ENCODE measurements at regions not wholly inside any gene's neighbourhood (a gene's known extent, or its start where the extent isn't known, plus 50 kb on each side); places are given as distances from the start of the nearest gene placed in this dataset.

DNA sequence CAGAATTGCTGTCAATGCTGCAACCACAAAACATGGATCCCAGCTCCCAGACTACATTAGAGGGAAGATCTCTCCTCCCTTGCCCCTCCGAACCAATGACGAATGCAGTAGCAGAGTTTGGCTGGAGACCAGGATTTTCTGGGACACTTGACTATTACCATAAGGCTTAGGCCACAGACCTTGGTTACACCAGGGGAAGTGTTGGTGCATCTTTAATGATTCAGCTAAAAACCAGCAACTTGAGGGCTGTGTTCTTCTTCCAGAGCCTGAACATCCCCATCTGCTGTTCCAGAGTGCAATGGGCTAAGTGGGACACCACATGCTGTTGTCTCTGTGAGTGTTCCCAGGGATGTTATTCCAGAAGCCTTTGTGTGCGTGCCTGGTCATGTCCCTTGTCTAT lies 528.2 kb downstream of the LMO7 start:
- H3K36me3 ChIP-seq (ENCODE audit: control insufficient read depth in 2 of 2, insufficient read depth in 2 of 2, low read length in 1 of 2) = no peaks in the 10 kb centered on the region
- H3K4me3 ChIP-seq (ENCODE audit: low read length in 2 of 2) = no peak overlapping the region
- H3K27me3 ChIP-seq (ENCODE audit: control insufficient read depth in 2 of 2, insufficient read depth in 1 of 2, low read length in 1 of 2) = no peaks in the 10 kb centered on the region
- no peaks in the 10 kb centered on the region for H3K9me3 ChIP-seq (ENCODE audit: control insufficient read depth in 2 of 2, insufficient read depth in 1 of 2, low read length in 1 of 2)
- DNase-seq (ENCODE audit: low read depth in 6 of 9, low spot score in 9 of 9) = no peak
- WGBS = 96% methylated on average over 3 of the region's 3 CpGs
- no peak overlapping the region for H3K27ac ChIP-seq (ENCODE audit: low read depth in 1 of 2, low read length in 1 of 2)
- no peaks in the 10 kb centered on the region for H3K4me1 ChIP-seq (ENCODE audit: control insufficient read depth in 2 of 2, insufficient read depth in 2 of 2, low read length in 2 of 2)

DNA sequence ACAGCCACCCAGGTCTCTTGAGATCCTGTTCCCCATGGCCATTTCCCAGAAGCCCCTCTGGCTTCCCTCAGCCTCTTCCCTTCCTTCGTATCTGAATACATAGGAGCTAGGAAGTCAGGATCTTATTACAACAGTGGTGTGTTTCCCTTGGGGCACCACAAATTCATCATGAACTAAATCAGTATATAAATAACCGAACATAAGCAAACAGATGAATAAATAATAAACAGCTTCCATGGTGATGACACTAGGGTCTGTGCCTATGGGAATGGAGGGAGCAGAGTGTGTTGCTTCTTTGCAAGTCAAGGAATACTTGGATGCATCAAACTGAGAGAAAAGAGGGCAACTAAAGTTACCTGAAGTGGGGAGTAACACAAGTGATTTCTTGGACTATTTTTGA lies 527.6 kb downstream of the LMO7 start:
- H3K27me3 ChIP-seq (ENCODE audit: control insufficient read depth in 2 of 2, insufficient read depth in 1 of 2, low read length in 1 of 2) = no peaks in the 10 kb centered on the region
- 49% methylated on average over 2 of the region's 2 CpGs for WGBS
- DNase-seq (ENCODE audit: low read depth in 6 of 9, low spot score in 9 of 9) = no peak

DNA sequence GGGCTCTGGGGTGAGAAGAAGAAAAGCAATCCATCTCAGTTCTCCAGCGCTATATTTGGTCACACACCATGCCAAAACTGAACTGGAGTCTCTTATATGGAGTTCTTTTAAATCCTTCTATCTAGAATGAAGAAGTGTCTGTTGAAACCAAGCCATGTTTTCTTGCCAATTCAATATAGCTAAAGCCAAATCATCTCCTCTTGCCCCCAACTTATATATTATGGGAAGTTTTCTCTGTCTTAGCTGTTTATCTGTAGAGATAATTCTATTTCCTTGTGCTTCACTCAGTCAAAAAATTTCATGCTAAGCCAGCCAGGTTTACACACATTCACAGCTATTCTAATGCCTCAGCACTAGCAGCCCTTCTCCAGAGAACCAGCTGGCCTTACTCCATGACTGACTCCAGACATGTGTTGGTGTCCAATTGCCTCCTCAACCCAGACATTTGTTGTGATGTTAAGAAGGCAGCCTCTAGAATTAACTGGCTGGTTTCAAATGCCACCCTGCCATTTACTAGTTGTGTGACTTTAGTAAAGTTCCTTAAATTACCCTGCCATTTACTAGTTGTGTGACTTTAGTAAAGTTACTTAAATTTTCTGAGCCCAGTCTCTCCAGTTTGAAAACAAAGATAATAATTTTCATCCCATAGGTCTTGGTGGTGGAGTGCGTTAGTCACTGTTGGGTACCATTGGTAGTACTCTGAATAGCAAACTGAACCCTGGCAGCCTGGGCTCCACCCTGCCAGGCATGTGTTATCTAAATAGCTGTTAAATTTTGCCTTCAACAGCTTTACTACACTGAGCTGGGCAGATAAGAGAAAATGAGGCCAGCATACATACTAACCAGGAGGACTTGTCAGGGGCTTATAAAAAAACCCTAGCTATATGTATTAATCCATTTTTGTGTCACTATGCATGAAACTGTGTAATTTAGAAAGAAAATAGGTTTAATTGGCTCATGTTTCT lies 525.1 kb downstream of the LMO7 start:
- Histone ChIP-seq H3K4me1 (ENCODE audit: control insufficient read depth in 2 of 2, insufficient read depth in 2 of 2, low read length in 2 of 2) (no peaks in the 10 kb centered on the region), H3K27ac (ENCODE audit: low read depth in 1 of 2, low read length in 1 of 2) (no peak overlapping the region), H3K9me3 (ENCODE audit: control insufficient read depth in 2 of 2, insufficient read depth in 1 of 2, low read length in 1 of 2) (no peaks in the 10 kb centered on the region), H3K27me3 (ENCODE audit: control insufficient read depth in 2 of 2, insufficient read depth in 1 of 2, low read length in 1 of 2) (no peaks in the 10 kb centered on the region), H3K36me3 (ENCODE audit: control insufficient read depth in 2 of 2, insufficient read depth in 2 of 2, low read length in 1 of 2) (no peaks in the 10 kb centered on the region), H3K4me3 (ENCODE audit: low read length in 2 of 2) (no peak overlapping the region)
- DNase-seq (ENCODE audit: low read depth in 6 of 9, low spot score in 9 of 9) = no peak
- WGBS = 98% methylated on average over 2 of the region's 2 CpGs

More for the DNA sequence above, 527.6 kb downstream of the LMO7 start:
- H3K4me3 ChIP-seq (ENCODE audit: low read length in 2 of 2) = no peak overlapping the region
- no peak overlapping the region for H3K27ac ChIP-seq (ENCODE audit: low read depth in 1 of 2, low read length in 1 of 2)
- H3K9me3 ChIP-seq (ENCODE audit: control insufficient read depth in 2 of 2, insufficient read depth in 1 of 2, low read length in 1 of 2) = no peaks in the 10 kb centered on the region
- H3K36me3 ChIP-seq (ENCODE audit: control insufficient read depth in 2 of 2, insufficient read depth in 2 of 2, low read length in 1 of 2) = no peaks in the 10 kb centered on the region
- no peaks in the 10 kb centered on the region for H3K4me1 ChIP-seq (ENCODE audit: control insufficient read depth in 2 of 2, insufficient read depth in 2 of 2, low read length in 2 of 2)

DNA sequence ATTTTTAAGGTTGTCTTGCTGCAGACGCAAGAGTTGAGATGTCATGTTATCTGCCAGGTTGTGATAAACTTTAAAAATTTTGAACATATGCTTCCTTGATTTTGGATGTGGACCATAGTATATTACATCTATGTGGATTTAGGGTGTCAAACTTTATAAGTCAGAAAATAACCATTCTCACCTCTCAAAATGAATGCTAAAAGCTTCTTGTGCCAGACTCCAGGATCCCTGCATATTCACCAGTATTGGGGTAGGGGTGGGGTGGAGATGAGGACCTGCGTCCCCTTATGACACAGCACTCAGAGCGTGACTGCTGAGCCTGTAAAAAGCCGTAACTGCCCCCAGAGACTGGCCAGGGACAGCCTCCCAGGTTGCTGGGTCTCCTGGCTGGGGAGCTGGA lies 524.4 kb downstream of the LMO7 start:
- no peak overlapping the region for H3K27ac ChIP-seq (ENCODE audit: low read depth in 1 of 2, low read length in 1 of 2)

DNA sequence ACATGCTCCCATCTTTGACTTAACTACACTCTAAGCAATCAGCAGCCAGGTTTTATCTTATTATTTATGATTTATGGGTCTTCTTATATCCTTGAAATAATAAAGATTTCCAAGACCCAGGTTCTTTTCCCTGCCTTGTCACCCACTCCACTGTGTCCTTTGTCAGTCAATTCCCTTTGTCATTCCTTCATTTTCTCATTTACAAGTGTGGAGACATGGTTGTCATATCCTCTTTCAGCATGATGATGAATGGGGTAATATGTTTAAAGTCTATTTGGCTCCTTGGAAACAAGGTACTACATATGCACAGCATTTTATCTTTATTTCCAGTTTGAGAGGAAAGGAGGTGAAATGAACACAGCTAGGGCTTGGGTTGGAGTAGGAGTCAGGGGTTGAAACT lies 521.8 kb downstream of the LMO7 start:
- Histone ChIP-seq H3K36me3 (ENCODE audit: control insufficient read depth in 2 of 2, insufficient read depth in 2 of 2, low read length in 1 of 2) (no peaks in the 10 kb centered on the region), H3K27ac (ENCODE audit: low read depth in 1 of 2, low read length in 1 of 2) (no peak overlapping the region), H3K27me3 (ENCODE audit: control insufficient read depth in 2 of 2, insufficient read depth in 1 of 2, low read length in 1 of 2) (no peaks in the 10 kb centered on the region), H3K4me1 (ENCODE audit: control insufficient read depth in 2 of 2, insufficient read depth in 2 of 2, low read length in 2 of 2) (no peaks in the 10 kb centered on the region), H3K9me3 (ENCODE audit: control insufficient read depth in 2 of 2, insufficient read depth in 1 of 2, low read length in 1 of 2) (no peaks in the 10 kb centered on the region), H3K4me3 (ENCODE audit: low read length in 2 of 2) (no peak overlapping the region)
- no peak for DNase-seq (ENCODE audit: low read depth in 6 of 9, low spot score in 9 of 9)

More for the DNA sequence above, 524.4 kb downstream of the LMO7 start:
- Histone ChIP-seq H3K4me1 (ENCODE audit: control insufficient read depth in 2 of 2, insufficient read depth in 2 of 2, low read length in 2 of 2) (no peaks in the 10 kb centered on the region), H3K9me3 (ENCODE audit: control insufficient read depth in 2 of 2, insufficient read depth in 1 of 2, low read length in 1 of 2) (no peaks in the 10 kb centered on the region), H3K4me3 (ENCODE audit: low read length in 2 of 2) (no peak overlapping the region), H3K27me3 (ENCODE audit: control insufficient read depth in 2 of 2, insufficient read depth in 1 of 2, low read length in 1 of 2) (no peaks in the 10 kb centered on the region), H3K36me3 (ENCODE audit: control insufficient read depth in 2 of 2, insufficient read depth in 2 of 2, low read length in 1 of 2) (no peaks in the 10 kb centered on the region)
- WGBS = 95% methylated on average over 4 of the region's 4 CpGs
- DNase-seq (ENCODE audit: low read depth in 6 of 9, low spot score in 9 of 9) = no peak

DNA sequence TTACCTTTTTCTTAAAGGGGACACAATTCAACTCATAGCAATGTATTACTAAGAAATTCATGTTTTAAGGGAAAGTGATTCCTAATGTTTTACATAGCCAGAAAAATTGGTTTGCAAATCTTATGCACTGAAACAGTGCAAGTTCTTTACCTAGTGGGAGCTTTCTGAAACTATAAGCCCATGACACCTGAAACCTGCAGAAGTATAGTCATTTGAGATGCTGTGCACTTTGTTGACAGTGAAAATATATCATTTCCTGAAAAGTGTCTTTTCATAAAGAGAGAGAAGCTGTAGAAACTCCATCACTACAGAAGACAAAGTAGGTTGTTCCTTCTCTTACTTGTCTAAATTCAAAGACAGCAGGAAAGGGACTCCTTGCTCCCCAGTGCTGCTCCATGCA lies 517.1 kb downstream of the LMO7 start:
- Histone ChIP-seq H3K27me3 (ENCODE audit: control insufficient read depth in 2 of 2, insufficient read depth in 1 of 2, low read length in 1 of 2) (no peaks in the 10 kb centered on the region), H3K27ac (ENCODE audit: low read depth in 1 of 2, low read length in 1 of 2) (no peak overlapping the region), H3K9me3 (ENCODE audit: control insufficient read depth in 2 of 2, insufficient read depth in 1 of 2, low read length in 1 of 2) (no peaks in the 10 kb centered on the region), H3K4me3 (ENCODE audit: low read length in 2 of 2) (no peak overlapping the region), H3K4me1 (ENCODE audit: control insufficient read depth in 2 of 2, insufficient read depth in 2 of 2, low read length in 2 of 2) (no peaks in the 10 kb centered on the region), H3K36me3 (ENCODE audit: control insufficient read depth in 2 of 2, insufficient read depth in 2 of 2, low read length in 1 of 2) (no peaks in the 10 kb centered on the region)
- no peak for DNase-seq (ENCODE audit: low read depth in 6 of 9, low spot score in 9 of 9)

DNA sequence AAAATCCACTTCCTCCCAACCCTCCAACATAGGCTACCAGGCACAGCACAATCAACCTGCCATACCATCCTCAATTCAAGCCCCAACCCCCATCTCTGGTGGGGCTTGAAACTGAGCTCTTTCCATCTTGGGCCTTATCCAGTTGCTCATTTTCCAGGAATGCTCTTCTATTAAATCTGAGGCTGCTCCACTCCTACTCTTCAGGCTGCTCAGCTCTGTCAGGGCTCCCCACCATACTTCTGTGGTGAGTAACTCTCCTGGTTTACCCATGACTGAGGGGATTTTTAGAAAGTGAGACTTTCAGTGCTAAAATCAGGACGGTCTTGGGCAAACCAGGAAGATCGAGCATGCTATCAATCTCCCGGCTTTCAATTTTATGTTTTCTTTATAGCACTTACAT lies 512.8 kb downstream of the LMO7 start:
- 79% methylated on average over 3 of the region's 3 CpGs for WGBS
- no peaks in the 10 kb centered on the region for H3K9me3 ChIP-seq (ENCODE audit: control insufficient read depth in 2 of 2, insufficient read depth in 1 of 2, low read length in 1 of 2)
- DNase-seq (ENCODE audit: low read depth in 6 of 9, low spot score in 9 of 9) = no peak
- H3K4me3 ChIP-seq (ENCODE audit: low read length in 2 of 2) = no peak overlapping the region
- H3K36me3 ChIP-seq (ENCODE audit: control insufficient read depth in 2 of 2, insufficient read depth in 2 of 2, low read length in 1 of 2) = no peaks in the 10 kb centered on the region
- no peaks in the 10 kb centered on the region for H3K4me1 ChIP-seq (ENCODE audit: control insufficient read depth in 2 of 2, insufficient read depth in 2 of 2, low read length in 2 of 2)
- no peaks in the 10 kb centered on the region for H3K27me3 ChIP-seq (ENCODE audit: control insufficient read depth in 2 of 2, insufficient read depth in 1 of 2, low read length in 1 of 2)
- H3K27ac ChIP-seq (ENCODE audit: low read depth in 1 of 2, low read length in 1 of 2) = no peak overlapping the region

DNA sequence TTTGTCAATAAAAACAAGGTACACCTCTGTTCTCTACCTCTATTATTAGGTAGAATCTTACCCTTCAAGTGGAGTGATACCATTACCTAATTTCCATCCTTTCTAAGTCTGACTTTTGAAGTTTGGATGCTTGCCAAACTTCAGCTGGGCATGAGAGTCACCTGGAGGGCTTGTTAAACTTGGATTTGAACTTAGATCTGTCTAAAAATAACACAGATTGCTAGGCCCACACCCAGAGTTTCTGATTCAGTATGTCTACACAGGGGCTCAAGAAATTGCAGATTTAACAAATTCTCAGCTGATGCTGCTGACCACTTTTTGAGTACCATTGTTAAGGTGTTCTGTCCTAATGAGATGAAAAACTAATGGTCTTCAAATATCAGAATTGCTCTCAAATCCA lies 512.2 kb downstream of the LMO7 start:
- DNase-seq (ENCODE audit: low read depth in 6 of 9, low spot score in 9 of 9) = no peak
- Histone ChIP-seq H3K36me3 (ENCODE audit: control insufficient read depth in 2 of 2, insufficient read depth in 2 of 2, low read length in 1 of 2) (no peaks in the 10 kb centered on the region), H3K27ac (ENCODE audit: low read depth in 1 of 2, low read length in 1 of 2) (no peak overlapping the region), H3K27me3 (ENCODE audit: control insufficient read depth in 2 of 2, insufficient read depth in 1 of 2, low read length in 1 of 2) (no peaks in the 10 kb centered on the region), H3K4me3 (ENCODE audit: low read length in 2 of 2) (no peak overlapping the region), H3K4me1 (ENCODE audit: control insufficient read depth in 2 of 2, insufficient read depth in 2 of 2, low read length in 2 of 2) (no peaks in the 10 kb centered on the region), H3K9me3 (ENCODE audit: control insufficient read depth in 2 of 2, insufficient read depth in 1 of 2, low read length in 1 of 2) (no peaks in the 10 kb centered on the region)

DNA sequence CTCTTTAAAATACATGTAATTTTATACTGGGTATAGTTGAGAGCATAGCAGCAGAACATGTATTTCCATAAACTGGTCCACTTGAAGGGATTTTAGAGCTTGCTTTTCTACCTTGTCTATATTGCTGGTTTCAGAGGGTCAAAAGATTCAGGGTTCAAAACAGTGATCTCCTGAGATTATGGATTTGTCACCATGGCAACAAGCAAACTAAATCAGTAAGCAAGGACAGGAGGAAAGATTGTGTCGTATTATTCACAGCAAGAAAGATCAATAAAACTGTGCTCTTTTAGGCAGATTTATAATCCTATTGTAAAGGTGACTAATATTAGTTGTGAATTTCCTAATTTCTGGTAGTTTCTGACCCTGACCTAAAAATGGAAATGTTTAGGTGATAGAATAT lies 496.4 kb downstream of the LMO7 start:
- Histone ChIP-seq H3K36me3 (ENCODE audit: control insufficient read depth in 2 of 2, insufficient read depth in 2 of 2, low read length in 1 of 2) (no peaks in the 10 kb centered on the region), H3K27ac (ENCODE audit: low read depth in 1 of 2, low read length in 1 of 2) (no peak overlapping the region), H3K4me1 (ENCODE audit: control insufficient read depth in 2 of 2, insufficient read depth in 2 of 2, low read length in 2 of 2) (no peaks in the 10 kb centered on the region), H3K4me3 (ENCODE audit: low read length in 2 of 2) (no peak overlapping the region), H3K27me3 (ENCODE audit: control insufficient read depth in 2 of 2, insufficient read depth in 1 of 2, low read length in 1 of 2) (no peaks in the 10 kb centered on the region), H3K9me3 (ENCODE audit: control insufficient read depth in 2 of 2, insufficient read depth in 1 of 2, low read length in 1 of 2) (no peaks in the 10 kb centered on the region)
- 95% methylated on average over 1 of the region's 1 CpG for WGBS
- no peak for DNase-seq (ENCODE audit: low read depth in 6 of 9, low spot score in 9 of 9)

All from thymus (tissue), 11 donors.